Choroid plexus epithelial cell (primary cell): ENCODE measurements at regions not wholly inside any gene's neighbourhood (a gene's known extent, or its start where the extent isn't known, plus 50 kb on each side); places are given as distances from the start of the nearest gene placed in this dataset.

Experiments used
- DNase-seq: peaks from one replicate; pipeline ENCODE4 v3.0.0-alpha.2; 2010; ENCODE audit warnings: low read depth
- H3K4me3 ChIP-seq: 2 replicates; pipeline ENCODE4 v1.5.1; 2011; ENCODE audit warnings: low read depth, mild to moderate bottlenecking, control low read depth, low read length, moderate library complexity
- CTCF ChIP-seq: conservative IDR thresholded peaks from 2 replicates; pipeline ENCODE4 v1.5.1; 2011; ENCODE audit warnings: low read depth, mild to moderate bottlenecking, control low read depth, inconsistent platforms, low read length, moderate library complexity

GRCh38 chr14:94929354-94929753 lies 159.4 kb upstream of the GSC start:
- DNase-seq: no peak
- no peak overlapping the region for H3K4me3 ChIP-seq
- TF ChIP-seq CTCF: no peak

- TF ChIP-seq CTCF: no peak
- H3K4me3 ChIP-seq: no peak overlapping the region
- no peak for DNase-seq
Measured at GRCh38 chr14:94926176-94926575, 156.3 kb upstream of the GSC start.

GRCh38 chr14:94925416-94926173 lies 155.7 kb upstream of the GSC start:
- H3K4me3 ChIP-seq: no peak overlapping the region
- DNase-seq: no peak
- TF ChIP-seq CTCF: no peak

GRCh38 chr14:94924189-94924588 lies 154.3 kb upstream of the GSC start:
- TF ChIP-seq CTCF: no peak
- no peak overlapping the region for H3K4me3 ChIP-seq
- DNase-seq: no peak

GRCh38 chr14:94923786-94924185 lies 153.9 kb upstream of the GSC start:
- H3K4me3 ChIP-seq: no peak overlapping the region
- no peak for TF ChIP-seq CTCF
- no peak for DNase-seq

GRCh38 chr14:94922595-94923239 lies 152.8 kb upstream of the GSC start:
- no peak for TF ChIP-seq CTCF
- DNase-seq: no peak
- H3K4me3 ChIP-seq: no peak overlapping the region
